ENCODE measurements at regions not wholly inside any gene's neighbourhood (a gene's known extent, or its start where the extent isn't known, plus 50 kb on each side); places are given as distances from the start of the nearest gene placed in this dataset.

DNA sequence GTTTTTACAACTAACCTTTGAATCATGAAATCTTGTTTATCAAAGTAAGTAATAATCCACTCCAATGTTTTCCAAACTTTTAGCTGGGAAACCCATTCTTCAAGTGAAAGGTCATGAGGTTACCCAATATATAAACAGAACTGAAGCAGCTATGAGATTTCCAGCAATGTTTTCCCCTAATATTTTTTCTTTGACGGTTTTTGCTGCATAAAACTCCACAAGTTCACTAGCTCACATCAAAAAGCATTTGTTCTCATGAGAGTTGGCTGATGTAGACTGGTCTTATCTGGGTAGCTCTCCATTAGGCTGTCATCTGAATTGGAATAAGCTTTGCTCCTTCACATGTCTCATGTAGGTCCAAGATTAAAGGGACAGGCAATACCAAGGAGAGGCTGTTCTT is 241.2 kb upstream of the LRRC3B start:
- TF ChIP-seq POLR2A (IDR thresholded peaks at IDR 0.05) (no peak), EP300 (IDR thresholded peaks at IDR 0.05) (no peak)
- TF ChIP-seq, protein P1, sequence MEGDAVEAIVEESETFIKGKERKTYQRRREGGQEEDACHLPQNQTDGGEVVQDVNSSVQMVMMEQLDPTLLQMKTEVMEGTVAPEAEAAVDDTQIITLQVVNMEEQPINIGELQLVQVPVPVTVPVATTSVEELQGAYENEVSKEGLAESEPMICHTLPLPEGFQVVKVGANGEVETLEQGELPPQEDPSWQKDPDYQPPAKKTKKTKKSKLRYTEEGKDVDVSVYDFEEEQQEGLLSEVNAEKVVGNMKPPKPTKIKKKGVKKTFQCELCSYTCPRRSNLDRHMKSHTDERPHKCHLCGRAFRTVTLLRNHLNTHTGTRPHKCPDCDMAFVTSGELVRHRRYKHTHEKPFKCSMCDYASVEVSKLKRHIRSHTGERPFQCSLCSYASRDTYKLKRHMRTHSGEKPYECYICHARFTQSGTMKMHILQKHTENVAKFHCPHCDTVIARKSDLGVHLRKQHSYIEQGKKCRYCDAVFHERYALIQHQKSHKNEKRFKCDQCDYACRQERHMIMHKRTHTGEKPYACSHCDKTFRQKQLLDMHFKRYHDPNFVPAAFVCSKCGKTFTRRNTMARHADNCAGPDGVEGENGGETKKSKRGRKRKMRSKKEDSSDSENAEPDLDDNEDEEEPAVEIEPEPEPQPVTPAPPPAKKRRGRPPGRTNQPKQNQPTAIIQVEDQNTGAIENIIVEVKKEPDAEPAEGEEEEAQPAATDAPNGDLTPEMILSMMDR (IDR thresholded peaks at IDR 0.05), result no peak

All from stomach (tissue), 4 donors.